Retinal pigment epithelial cell (primary cell): ENCODE measurements at regions not wholly inside any gene's neighbourhood (a gene's known extent, or its start where the extent isn't known, plus 50 kb on each side); places are given as distances from the start of the nearest gene placed in this dataset.
"Not testable (repeated sequence)": the region's sequence is repeated elsewhere in the genome, so short reads cannot be mapped to it uniquely, and the experiment has no call there.

Experiments used
- DNase-seq: peaks from one replicate; pipeline ENCODE4 v3.0.0-alpha.2; 2010; ENCODE audit warnings: low read depth
- H3K4me3 ChIP-seq: 2 replicates; pipeline ENCODE4 v1.5.1; 2011; ENCODE audit warnings: mild to moderate bottlenecking, low read length, control low read depth, moderate library complexity
- CTCF ChIP-seq: conservative IDR thresholded peaks from 2 replicates; pipeline ENCODE4 v1.5.1; 2011; ENCODE audit warnings: low read depth, low read length, control low read depth, inconsistent platforms

- DNase-seq, H3K4me3 ChIP-seq: not testable (repeated sequence)
These were observed 227.3 kb downstream of the ZNF37A start for GRCh38 chr10:38321393-38321792.

- not testable (repeated sequence) for H3K4me3 ChIP-seq, DNase-seq
These were observed 236.2 kb downstream of the ZNF37A start for GRCh38 chr10:38330306-38330705.

- DNase-seq, H3K4me3 ChIP-seq: not testable (repeated sequence)
These were observed 237.0 kb downstream of the ZNF37A start for GRCh38 chr10:38331106-38331505.

GRCh38 chr10:38333699-38334098 is 239.6 kb downstream of the ZNF37A start:
- H3K4me3 ChIP-seq, DNase-seq: not testable (repeated sequence)

GRCh38 chr10:38350645-38351044 is 256.5 kb downstream of the ZNF37A start:
- not testable (repeated sequence) for H3K4me3 ChIP-seq, DNase-seq

- not testable (repeated sequence) for DNase-seq, H3K4me3 ChIP-seq
These were observed 260.3 kb downstream of the ZNF37A start for GRCh38 chr10:38354410-38354809.

GRCh38 chr10:38355911-38356526 is 261.9 kb downstream of the ZNF37A start:
- DNase-seq: peak; percentile 36
- H3K4me3 ChIP-seq: peak overlapping the region; percentile 59

GRCh38 chr10:38356527-38356926 is 262.4 kb downstream of the ZNF37A start:
- not testable (repeated sequence) for DNase-seq
- H3K4me3 ChIP-seq: peak overlapping the region; percentile 59

- not testable (repeated sequence) for H3K4me3 ChIP-seq, DNase-seq
These were observed 268.4 kb downstream of the ZNF37A start for GRCh38 chr10:38362514-38362913.

GRCh38 chr10:38364073-38364472 is 269.9 kb downstream of the ZNF37A start:
- H3K4me3 ChIP-seq, DNase-seq: not testable (repeated sequence)

GRCh38 chr10:38365917-38366316 is 271.8 kb downstream of the ZNF37A start:
- not testable (repeated sequence) for H3K4me3 ChIP-seq, DNase-seq
- TF ChIP-seq CTCF: peak; percentile 45

GRCh38 chr10:38383800-38384199 is 289.7 kb downstream of the ZNF37A start:
- not testable (repeated sequence) for H3K4me3 ChIP-seq, DNase-seq

- not testable (repeated sequence) for H3K4me3 ChIP-seq, DNase-seq
These were observed 292.7 kb downstream of the ZNF37A start for GRCh38 chr10:38386869-38387268.

- TF ChIP-seq CTCF: peak; percentile 34
- not testable (repeated sequence) for H3K4me3 ChIP-seq, DNase-seq
These were observed 296.6 kb downstream of the ZNF37A start for GRCh38 chr10:38390725-38391124.

GRCh38 chr10:38395465-38395864 is 301.3 kb downstream of the ZNF37A start:
- DNase-seq, H3K4me3 ChIP-seq: not testable (repeated sequence)

GRCh38 chr10:38396178-38396954 is 302.2 kb downstream of the ZNF37A start:
- not testable (repeated sequence) for H3K4me3 ChIP-seq, DNase-seq

- not testable (repeated sequence) for DNase-seq, H3K4me3 ChIP-seq
These were observed 307.4 kb downstream of the ZNF37A start for GRCh38 chr10:38401565-38401964.
